ENCODE measurements at regions not wholly inside any gene's neighbourhood (a gene's known extent, or its start where the extent isn't known, plus 50 kb on each side); places are given as distances from the start of the nearest gene placed in this dataset.
A peak's percentile ranks its signal among the peaks of the same experiment; 100 is the strongest.

DNA sequence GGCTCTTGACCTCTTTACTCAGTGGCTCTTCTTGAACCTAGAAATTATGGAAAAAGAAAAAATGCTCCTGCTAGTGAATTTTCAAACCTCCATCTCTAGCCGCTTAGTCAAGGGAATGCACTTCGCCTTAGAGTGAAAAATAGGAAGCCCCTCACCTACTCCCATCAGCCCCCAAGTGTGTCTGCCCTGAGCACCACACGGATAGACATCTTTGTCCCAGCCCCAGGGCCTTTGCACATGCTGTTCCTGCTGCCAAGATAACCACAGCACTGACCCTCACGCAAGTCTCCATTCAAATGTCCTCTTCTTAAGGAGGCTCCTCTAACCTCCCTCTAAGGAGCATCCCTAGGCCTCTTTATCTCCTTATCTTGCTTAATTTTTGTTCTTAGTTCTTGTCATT, 59.6 kb downstream of the FBXO2 start:
- H3K79me2 ChIP-seq (replicated peaks; ENCODE audit: insufficient read depth), result no peaks in the 10 kb centered on the region
- no peaks in the 10 kb centered on the region for H3K9me2 ChIP-seq (ENCODE audit: insufficient read depth)
- H3K36me3 ChIP-seq (ENCODE audit: insufficient read depth), result no peaks in the 10 kb centered on the region
- no peak overlapping the region; the same call in 2 of the 3 replicates for H3K4me3 Mint-ChIP-seq
- TF ChIP-seq, protein P1, sequence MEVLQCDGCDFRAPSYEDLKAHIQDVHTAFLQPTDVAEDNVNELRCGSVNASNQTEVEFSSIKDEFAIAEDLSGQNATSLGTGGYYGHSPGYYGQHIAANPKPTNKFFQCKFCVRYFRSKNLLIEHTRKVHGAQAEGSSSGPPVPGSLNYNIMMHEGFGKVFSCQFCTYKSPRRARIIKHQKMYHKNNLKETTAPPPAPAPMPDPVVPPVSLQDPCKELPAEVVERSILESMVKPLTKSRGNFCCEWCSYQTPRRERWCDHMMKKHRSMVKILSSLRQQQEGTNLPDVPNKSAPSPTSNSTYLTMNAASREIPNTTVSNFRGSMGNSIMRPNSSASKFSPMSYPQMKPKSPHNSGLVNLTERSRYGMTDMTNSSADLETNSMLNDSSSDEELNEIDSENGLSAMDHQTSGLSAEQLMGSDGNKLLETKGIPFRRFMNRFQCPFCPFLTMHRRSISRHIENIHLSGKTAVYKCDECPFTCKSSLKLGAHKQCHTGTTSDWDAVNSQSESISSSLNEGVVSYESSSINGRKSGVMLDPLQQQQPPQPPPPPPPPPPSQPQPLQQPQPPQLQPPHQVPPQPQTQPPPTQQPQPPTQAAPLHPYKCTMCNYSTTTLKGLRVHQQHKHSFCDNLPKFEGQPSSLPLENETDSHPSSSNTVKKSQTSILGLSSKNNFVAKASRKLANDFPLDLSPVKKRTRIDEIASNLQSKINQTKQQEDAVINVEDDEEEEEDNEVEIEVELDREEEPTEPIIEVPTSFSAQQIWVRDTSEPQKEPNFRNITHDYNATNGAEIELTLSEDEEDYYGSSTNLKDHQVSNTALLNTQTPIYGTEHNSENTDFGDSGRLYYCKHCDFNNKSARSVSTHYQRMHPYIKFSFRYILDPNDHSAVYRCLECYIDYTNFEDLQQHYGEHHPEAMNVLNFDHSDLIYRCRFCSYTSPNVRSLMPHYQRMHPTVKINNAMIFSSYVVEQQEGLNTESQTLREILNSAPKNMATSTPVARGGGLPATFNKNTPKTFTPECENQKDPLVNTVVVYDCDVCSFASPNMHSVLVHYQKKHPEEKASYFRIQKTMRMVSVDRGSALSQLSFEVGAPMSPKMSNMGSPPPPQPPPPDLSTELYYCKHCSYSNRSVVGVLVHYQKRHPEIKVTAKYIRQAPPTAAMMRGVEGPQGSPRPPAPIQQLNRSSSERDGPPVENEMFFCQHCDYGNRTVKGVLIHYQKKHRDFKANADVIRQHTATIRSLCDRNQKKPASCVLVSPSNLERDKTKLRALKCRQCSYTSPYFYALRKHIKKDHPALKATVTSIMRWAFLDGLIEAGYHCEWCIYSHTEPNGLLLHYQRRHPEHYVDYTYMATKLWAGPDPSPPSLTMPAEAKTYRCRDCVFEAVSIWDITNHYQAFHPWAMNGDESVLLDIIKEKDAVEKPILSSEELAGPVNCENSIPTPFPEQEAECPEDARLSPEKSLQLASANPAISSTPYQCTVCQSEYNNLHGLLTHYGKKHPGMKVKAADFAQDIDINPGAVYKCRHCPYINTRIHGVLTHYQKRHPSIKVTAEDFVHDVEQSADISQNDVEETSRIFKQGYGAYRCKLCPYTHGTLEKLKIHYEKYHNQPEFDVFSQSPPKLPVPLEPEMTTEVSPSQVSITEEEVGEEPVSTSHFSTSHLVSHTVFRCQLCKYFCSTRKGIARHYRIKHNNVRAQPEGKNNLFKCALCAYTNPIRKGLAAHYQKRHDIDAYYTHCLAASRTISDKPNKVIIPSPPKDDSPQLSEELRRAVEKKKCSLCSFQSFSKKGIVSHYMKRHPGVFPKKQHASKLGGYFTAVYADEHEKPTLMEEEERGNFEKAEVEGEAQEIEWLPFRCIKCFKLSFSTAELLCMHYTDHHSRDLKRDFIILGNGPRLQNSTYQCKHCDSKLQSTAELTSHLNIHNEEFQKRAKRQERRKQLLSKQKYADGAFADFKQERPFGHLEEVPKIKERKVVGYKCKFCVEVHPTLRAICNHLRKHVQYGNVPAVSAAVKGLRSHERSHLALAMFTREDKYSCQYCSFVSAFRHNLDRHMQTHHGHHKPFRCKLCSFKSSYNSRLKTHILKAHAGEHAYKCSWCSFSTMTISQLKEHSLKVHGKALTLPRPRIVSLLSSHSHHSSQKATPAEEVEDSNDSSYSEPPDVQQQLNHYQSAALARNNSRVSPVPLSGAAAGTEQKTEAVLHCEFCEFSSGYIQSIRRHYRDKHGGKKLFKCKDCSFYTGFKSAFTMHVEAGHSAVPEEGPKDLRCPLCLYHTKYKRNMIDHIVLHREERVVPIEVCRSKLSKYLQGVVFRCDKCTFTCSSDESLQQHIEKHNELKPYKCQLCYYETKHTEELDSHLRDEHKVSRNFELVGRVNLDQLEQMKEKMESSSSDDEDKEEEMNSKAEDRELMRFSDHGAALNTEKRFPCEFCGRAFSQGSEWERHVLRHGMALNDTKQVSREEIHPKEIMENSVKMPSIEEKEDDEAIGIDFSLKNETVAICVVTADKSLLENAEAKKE (CRISPR knock-in tag; IDR thresholded peaks at IDR 0.05), result no peak
- TF ChIP-seq ZNF331 (CRISPR knock-in tag; IDR thresholded peaks at IDR 0.05; ENCODE audit: low read depth) (no peak), CREB1 (CRISPR knock-in tag; IDR thresholded peaks at IDR 0.05; ENCODE audit: low read depth) (no peak), EZH2 (IDR thresholded peaks at IDR 0.05; ENCODE audit: low read depth, unreplicated experiment) (no peak), STAT1 (IDR thresholded peaks at IDR 0.05; ENCODE audit: unreplicated experiment) (no peak), ZNF114 (CRISPR knock-in tag; IDR thresholded peaks at IDR 0.05) (no peak), NANOG (IDR thresholded peaks at IDR 0.05; ENCODE audit: borderline replicate concordance) (no peak)
- TF ChIP-seq, protein P2, sequence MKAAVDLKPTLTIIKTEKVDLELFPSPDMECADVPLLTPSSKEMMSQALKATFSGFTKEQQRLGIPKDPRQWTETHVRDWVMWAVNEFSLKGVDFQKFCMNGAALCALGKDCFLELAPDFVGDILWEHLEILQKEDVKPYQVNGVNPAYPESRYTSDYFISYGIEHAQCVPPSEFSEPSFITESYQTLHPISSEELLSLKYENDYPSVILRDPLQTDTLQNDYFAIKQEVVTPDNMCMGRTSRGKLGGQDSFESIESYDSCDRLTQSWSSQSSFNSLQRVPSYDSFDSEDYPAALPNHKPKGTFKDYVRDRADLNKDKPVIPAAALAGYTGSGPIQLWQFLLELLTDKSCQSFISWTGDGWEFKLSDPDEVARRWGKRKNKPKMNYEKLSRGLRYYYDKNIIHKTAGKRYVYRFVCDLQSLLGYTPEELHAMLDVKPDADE (IDR thresholded peaks at IDR 0.05), result no peak
- TF ChIP-seq, protein P3, sequence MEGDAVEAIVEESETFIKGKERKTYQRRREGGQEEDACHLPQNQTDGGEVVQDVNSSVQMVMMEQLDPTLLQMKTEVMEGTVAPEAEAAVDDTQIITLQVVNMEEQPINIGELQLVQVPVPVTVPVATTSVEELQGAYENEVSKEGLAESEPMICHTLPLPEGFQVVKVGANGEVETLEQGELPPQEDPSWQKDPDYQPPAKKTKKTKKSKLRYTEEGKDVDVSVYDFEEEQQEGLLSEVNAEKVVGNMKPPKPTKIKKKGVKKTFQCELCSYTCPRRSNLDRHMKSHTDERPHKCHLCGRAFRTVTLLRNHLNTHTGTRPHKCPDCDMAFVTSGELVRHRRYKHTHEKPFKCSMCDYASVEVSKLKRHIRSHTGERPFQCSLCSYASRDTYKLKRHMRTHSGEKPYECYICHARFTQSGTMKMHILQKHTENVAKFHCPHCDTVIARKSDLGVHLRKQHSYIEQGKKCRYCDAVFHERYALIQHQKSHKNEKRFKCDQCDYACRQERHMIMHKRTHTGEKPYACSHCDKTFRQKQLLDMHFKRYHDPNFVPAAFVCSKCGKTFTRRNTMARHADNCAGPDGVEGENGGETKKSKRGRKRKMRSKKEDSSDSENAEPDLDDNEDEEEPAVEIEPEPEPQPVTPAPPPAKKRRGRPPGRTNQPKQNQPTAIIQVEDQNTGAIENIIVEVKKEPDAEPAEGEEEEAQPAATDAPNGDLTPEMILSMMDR (conservative IDR thresholded peaks at IDR 0.05; ENCODE audit: low read depth in 2 of 2), result no peak
- TF ChIP-seq, protein P4, sequence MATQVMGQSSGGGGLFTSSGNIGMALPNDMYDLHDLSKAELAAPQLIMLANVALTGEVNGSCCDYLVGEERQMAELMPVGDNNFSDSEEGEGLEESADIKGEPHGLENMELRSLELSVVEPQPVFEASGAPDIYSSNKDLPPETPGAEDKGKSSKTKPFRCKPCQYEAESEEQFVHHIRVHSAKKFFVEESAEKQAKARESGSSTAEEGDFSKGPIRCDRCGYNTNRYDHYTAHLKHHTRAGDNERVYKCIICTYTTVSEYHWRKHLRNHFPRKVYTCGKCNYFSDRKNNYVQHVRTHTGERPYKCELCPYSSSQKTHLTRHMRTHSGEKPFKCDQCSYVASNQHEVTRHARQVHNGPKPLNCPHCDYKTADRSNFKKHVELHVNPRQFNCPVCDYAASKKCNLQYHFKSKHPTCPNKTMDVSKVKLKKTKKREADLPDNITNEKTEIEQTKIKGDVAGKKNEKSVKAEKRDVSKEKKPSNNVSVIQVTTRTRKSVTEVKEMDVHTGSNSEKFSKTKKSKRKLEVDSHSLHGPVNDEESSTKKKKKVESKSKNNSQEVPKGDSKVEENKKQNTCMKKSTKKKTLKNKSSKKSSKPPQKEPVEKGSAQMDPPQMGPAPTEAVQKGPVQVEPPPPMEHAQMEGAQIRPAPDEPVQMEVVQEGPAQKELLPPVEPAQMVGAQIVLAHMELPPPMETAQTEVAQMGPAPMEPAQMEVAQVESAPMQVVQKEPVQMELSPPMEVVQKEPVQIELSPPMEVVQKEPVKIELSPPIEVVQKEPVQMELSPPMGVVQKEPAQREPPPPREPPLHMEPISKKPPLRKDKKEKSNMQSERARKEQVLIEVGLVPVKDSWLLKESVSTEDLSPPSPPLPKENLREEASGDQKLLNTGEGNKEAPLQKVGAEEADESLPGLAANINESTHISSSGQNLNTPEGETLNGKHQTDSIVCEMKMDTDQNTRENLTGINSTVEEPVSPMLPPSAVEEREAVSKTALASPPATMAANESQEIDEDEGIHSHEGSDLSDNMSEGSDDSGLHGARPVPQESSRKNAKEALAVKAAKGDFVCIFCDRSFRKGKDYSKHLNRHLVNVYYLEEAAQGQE (IDR thresholded peaks at IDR 0.05; ENCODE audit: unreplicated experiment), result no peak
- H3K27ac ChIP-seq (ENCODE audit: low read depth), result peak overlapping the region; percentile 39; the same call in 1 of the 2 replicates
- H3F3A ChIP-seq (replicated peaks; ENCODE audit: low read depth), result peaks cover 2% of the 10 kb centered on the region; the same call in 1 of the 2 replicates
- peak overlapping the region; percentile 62; the same call in 1 of the 2 replicates for H3K4me2 ChIP-seq
- ATAC-seq (no peak), DNase-seq (ENCODE audit: low spot score) (no peak)
- peaks cover 6% of the 10 kb centered on the region for H3K4me1 ChIP-seq (ENCODE audit: insufficient read depth)
- no peak overlapping the region for H3K27ac Mint-ChIP-seq
- H2AFZ ChIP-seq, result peak overlapping the region; percentile 85; the same call in 1 of the 2 replicates
- no peaks in the 10 kb centered on the region for H4K20me1 ChIP-seq (replicated peaks; ENCODE audit: insufficient read depth)
- H3K27me3 Mint-ChIP-seq (ENCODE audit: insufficient read depth, low read depth, poor library complexity), result peaks cover 10% of the 10 kb centered on the region
- H3K4me3 ChIP-seq, result peak overlapping the region; percentile 14; the same call in 1 of the 2 replicates
- H3K9me3 Mint-ChIP-seq, result no peaks in the 10 kb centered on the region
- no peaks in the 10 kb centered on the region for H3K27me3 ChIP-seq (ENCODE audit: insufficient read depth)
- no peaks in the 10 kb centered on the region for H3K36me3 Mint-ChIP-seq (ENCODE audit: low read depth)
- peaks cover 20% of the 10 kb centered on the region for H3K4me1 Mint-ChIP-seq
